Ascending aorta (tissue), 2 donors: ENCODE measurements at regions not wholly inside any gene's neighbourhood (a gene's known extent, or its start where the extent isn't known, plus 50 kb on each side); places are given as distances from the start of the nearest gene placed in this dataset.

ENCODE experiments used
- DNase-seq, 2 donors: peaks; one replicate each; pipeline ENCODE4 v3.0.0-alpha.2; 2019; ENCODE audit warnings: low spot score in 2 of 2
- H3K27ac ChIP-seq, 2 donors: fragments of 200-600 bp; sonication (generic); one replicate each; pipeline ENCODE4 v1.5.1; 2016 to 2017; ENCODE audit warnings: mild to moderate bottlenecking in 1 of 2
- H3K27me3 ChIP-seq: fragments of 200-600 bp; sonication (generic); one replicate; pipeline ENCODE4 v1.5.1; 2017
- H3K36me3 ChIP-seq, 2 donors: fragments of 200-600 bp; sonication (generic); one replicate each; pipeline ENCODE4 v1.5.1; 2016
- H3K4me1 ChIP-seq, 2 donors: fragments of 200-600 bp; sonication (generic); one replicate each; pipeline ENCODE4 v1.5.1; 2016 to 2017; ENCODE audit warnings: mild to moderate bottlenecking in 1 of 2
- H3K4me3 ChIP-seq, 2 donors: fragments of 200-600 bp; sonication (generic); one replicate each; pipeline ENCODE4 v1.5.1; 2016 to 2017; ENCODE audit warnings: mild to moderate bottlenecking in 1 of 2
- H3K9me3 ChIP-seq, 2 donors: fragments of 200-600 bp; sonication (generic); one replicate each; pipeline ENCODE4 v1.5.1; 2016
- intact Hi-C: fragments of 100-400 bp; cut with DNase I; formaldehyde crosslinking; loops from one replicate; pipeline ENCODE4 v1.15.1; 2023
- TF ChIP-seq, protein P1 (sequence below), 3 experiments: fragments of 200-600 bp in 2 of 3; fragments of 450-650 bp in 1 of 3; sonication (generic) in 2 of 3; IDR thresholded peaks; one replicate each; pipeline ENCODE4 v1.5.1; 2016 to 2019; ENCODE audit warnings: antibody characterized with exemption in 3 of 3, mild to moderate bottlenecking in 1 of 3, moderate library complexity in 1 of 3

DNA sequence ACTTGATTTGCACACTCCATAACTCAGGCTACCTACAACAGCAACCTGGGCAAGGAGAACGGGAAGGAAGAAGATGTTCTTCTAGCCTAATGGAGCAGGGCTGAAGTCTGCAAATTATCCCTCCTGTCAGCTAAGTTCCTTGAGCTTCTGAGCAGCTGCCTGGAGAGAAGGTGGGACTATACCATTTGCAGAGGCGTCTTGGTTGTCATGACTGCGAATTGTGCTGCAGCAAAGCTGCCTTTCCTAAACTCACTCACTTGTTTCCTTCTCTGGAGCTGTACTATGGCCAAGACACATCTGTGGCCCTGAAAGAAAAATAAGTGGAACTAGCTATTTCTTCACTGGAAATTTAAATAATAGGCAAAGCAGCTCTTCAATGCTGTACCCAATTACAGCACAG lies 682.4 kb upstream of the GRIA3 start:
- Histone ChIP-seq H3K27ac (no peak overlapping the region), H3K4me1 (no peaks in the 10 kb centered on the region), H3K4me3 (no peak overlapping the region), H3K9me3 (no peaks in the 10 kb centered on the region), H3K27me3 (no peaks in the 10 kb centered on the region), H3K36me3 (no peaks in the 10 kb centered on the region)
- intact Hi-C loops = no loop called here
- TF ChIP-seq, protein P1, sequence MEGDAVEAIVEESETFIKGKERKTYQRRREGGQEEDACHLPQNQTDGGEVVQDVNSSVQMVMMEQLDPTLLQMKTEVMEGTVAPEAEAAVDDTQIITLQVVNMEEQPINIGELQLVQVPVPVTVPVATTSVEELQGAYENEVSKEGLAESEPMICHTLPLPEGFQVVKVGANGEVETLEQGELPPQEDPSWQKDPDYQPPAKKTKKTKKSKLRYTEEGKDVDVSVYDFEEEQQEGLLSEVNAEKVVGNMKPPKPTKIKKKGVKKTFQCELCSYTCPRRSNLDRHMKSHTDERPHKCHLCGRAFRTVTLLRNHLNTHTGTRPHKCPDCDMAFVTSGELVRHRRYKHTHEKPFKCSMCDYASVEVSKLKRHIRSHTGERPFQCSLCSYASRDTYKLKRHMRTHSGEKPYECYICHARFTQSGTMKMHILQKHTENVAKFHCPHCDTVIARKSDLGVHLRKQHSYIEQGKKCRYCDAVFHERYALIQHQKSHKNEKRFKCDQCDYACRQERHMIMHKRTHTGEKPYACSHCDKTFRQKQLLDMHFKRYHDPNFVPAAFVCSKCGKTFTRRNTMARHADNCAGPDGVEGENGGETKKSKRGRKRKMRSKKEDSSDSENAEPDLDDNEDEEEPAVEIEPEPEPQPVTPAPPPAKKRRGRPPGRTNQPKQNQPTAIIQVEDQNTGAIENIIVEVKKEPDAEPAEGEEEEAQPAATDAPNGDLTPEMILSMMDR (IDR thresholded peaks at IDR 0.05) = no peak
- DNase-seq = no peak

DNA sequence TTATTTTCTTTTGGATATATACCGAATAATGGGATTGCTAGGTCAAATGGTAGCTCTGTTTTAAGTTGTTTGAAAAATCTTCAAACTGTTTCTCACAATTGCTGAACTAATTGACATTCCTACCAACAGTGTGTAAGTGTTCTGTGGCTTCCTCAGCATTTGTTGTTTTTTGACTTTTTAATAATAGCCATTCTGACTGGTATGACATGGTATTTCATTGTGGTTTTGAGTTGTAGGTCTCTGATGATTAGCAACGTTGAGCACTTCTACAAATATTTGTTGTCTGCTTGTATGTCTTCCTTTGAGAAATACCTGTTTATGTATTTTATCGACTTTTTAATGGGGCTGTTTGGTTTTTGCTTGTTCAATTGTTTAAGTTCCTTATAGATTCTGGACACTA lies 680.1 kb upstream of the GRIA3 start:
- no peaks in the 10 kb centered on the region for H3K9me3 ChIP-seq
- H3K4me1 ChIP-seq = no peaks in the 10 kb centered on the region
- no peaks in the 10 kb centered on the region for H3K36me3 ChIP-seq
- H3K4me3 ChIP-seq = no peak overlapping the region
- no peaks in the 10 kb centered on the region for H3K27me3 ChIP-seq
- intact Hi-C loops = no loop called here
- H3K27ac ChIP-seq = no peak overlapping the region
- no peak for DNase-seq
- TF ChIP-seq, protein P1 (IDR thresholded peaks at IDR 0.05) = no peak

DNA sequence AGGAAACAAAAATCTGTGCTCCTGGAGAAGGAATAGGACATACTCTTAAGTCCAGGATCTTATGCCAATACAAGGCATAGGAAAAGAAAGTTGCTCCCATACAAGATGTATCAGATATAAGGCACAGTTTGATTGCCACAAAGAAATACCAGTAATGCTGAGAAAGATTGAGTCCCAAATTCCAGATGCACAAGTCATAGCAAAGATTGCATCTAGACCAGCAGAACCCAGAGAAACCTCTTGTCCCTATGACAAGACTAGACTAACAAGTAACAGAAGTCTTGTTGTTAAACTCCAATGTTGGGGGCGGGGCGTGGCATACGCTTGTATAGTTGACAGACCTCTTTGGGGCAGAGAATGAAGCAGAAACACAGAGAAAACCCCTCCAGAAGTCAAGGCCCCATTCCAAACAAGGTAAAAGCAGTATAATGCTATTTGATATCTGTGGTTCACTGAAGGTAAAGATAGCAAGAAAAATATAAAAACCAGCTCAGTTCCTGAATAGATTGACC lies 671.5 kb upstream of the GRIA3 start:
- intact Hi-C loops = no loop called here
- TF ChIP-seq, protein P1 (IDR thresholded peaks at IDR 0.05) = no peak

DNA sequence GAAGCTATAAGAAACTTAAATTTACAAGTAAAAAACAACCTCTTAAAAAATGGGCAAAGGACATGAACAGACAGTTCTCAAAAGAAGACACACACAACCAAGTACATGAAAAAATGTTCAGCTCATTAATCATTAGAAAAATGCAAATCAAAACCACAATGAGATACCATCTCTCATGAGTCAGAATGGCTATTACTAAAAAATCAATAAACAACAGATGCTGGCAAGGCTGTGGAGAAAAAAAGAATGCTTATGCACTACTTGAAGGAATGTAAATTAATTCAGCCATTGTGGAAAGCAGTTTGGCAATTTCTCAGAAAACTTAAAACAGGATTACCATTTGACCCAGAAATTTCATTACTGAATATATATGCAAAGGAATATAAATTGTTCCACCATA lies 666.3 kb upstream of the GRIA3 start:
- Histone ChIP-seq H3K9me3 (no peaks in the 10 kb centered on the region), H3K36me3 (no peaks in the 10 kb centered on the region), H3K4me1 (no peaks in the 10 kb centered on the region), H3K27me3 (no peaks in the 10 kb centered on the region), H3K4me3 (no peak overlapping the region), H3K27ac (no peak overlapping the region)
- TF ChIP-seq, protein P1 (IDR thresholded peaks at IDR 0.05) = no peak
- intact Hi-C loops = no loop called here
- DNase-seq = no peak

More for the DNA sequence above, 671.5 kb upstream of the GRIA3 start:
- H3K4me3 ChIP-seq = no peak overlapping the region
- H3K9me3 ChIP-seq = no peaks in the 10 kb centered on the region
- no peaks in the 10 kb centered on the region for H3K36me3 ChIP-seq
- H3K27me3 ChIP-seq = no peaks in the 10 kb centered on the region
- no peak overlapping the region for H3K27ac ChIP-seq
- no peaks in the 10 kb centered on the region for H3K4me1 ChIP-seq
- no peak for DNase-seq

DNA sequence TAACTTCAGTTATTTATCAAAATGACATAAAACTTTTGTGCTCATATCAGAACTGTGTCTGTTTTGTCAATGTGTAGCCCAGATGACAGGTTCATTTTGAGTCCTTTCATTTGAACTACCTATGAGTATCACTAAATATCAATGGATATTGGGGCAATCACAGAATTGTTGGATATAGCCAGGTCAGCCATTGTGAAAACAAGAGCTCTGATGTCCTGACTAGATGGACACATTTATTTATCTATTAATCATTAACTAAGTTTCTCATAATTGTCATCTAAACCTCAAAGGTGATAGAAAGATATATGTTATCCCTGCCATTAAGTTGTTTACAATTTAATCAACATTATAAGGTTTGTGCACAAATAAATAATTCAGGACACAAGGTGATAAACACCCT lies 638.3 kb upstream of the GRIA3 start:
- H3K36me3 ChIP-seq = no peaks in the 10 kb centered on the region
- no peak overlapping the region for H3K4me3 ChIP-seq
- H3K4me1 ChIP-seq = no peaks in the 10 kb centered on the region
- H3K27me3 ChIP-seq = no peaks in the 10 kb centered on the region
- DNase-seq = no peak
- TF ChIP-seq, protein P1 (IDR thresholded peaks at IDR 0.05) = no peak
- intact Hi-C loops = no loop called here
- no peaks in the 10 kb centered on the region for H3K9me3 ChIP-seq
- no peak overlapping the region for H3K27ac ChIP-seq

DNA sequence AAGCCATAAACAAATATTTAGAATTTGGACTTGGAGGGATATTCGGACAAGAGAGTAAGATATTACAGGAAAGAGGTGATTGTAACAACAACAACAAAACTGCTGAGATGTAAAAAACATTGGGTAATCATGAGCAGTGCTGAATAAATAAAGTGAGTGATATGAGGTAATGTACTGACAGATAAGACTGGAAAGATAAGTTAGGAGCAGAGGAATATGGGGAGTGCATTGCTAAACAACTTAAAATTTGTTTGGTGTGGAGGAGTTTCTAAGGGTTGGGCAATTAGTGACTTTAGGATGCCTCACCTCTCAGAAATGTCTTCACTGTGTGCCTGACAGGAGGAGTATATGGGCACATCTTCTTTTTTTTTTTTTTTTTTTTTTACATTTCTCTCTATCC lies 637.8 kb upstream of the GRIA3 start:
- H3K27ac ChIP-seq = no peak overlapping the region
- H3K27me3 ChIP-seq = no peaks in the 10 kb centered on the region
- H3K4me3 ChIP-seq = no peak overlapping the region
- intact Hi-C loops = no loop called here
- H3K9me3 ChIP-seq = no peaks in the 10 kb centered on the region
- H3K36me3 ChIP-seq = no peaks in the 10 kb centered on the region
- no peaks in the 10 kb centered on the region for H3K4me1 ChIP-seq
- TF ChIP-seq, protein P1 (IDR thresholded peaks at IDR 0.05) = no peak
- no peak for DNase-seq
